HEK293T (cell line): ENCODE measurements at regions not wholly inside any gene's neighbourhood (a gene's known extent, or its start where the extent isn't known, plus 50 kb on each side); places are given as distances from the start of the nearest gene placed in this dataset.

Source experiments
- CTCF ChIA-PET: fragments of 350-600 bp; formaldehyde crosslinking; extraction: SDS; loops from one replicate; lab custom pipeline; 2021; ENCODE audit warnings: antibody characterized with exemption, inconsistent platforms; lab: Yijun Ruan, JAX
- POLR2A ChIA-PET: fragments of 350-600 bp; formaldehyde crosslinking; extraction: SDS; loops from one replicate; lab custom pipeline; 2020; ENCODE audit warnings: antibody characterized with exemption, inconsistent platforms; lab: Yijun Ruan, JAX
- DNase-seq: peaks from one replicate; pipeline ENCODE4 v3.0.0; 2012; ENCODE audit warnings: mixed read lengths; ENCODE audit errors: extremely low spot score
- ARNT ChIP-seq: fragments of 450-650 bp; IDR thresholded peaks from 2 replicates; pipeline ENCODE4 v1.6.1; 2017; ENCODE audit warnings: mild to moderate bottlenecking
- BHLHE40 ChIP-seq: fragments of 450-650 bp; IDR thresholded peaks from 2 replicates; pipeline ENCODE4 v1.6.1; 2016; ENCODE audit warnings: mild to moderate bottlenecking, moderate library complexity, borderline replicate concordance
- CTBP1 ChIP-seq: fragments of 450-650 bp; IDR thresholded peaks from 2 replicates; pipeline ENCODE4 v1.6.1; 2016; ENCODE audit warnings: borderline replicate concordance
- ELF4 ChIP-seq: fragments of 450-650 bp; IDR thresholded peaks from 2 replicates; pipeline ENCODE4 v1.6.1; 2017; ENCODE audit warnings: antibody characterized with exemption
- FOXA1 ChIP-seq: fragments of 450-650 bp; IDR thresholded peaks from 2 replicates; pipeline ENCODE4 v1.6.1; 2016; ENCODE audit warnings: mild to moderate bottlenecking
- FOXK2 ChIP-seq: fragments of 450-650 bp; IDR thresholded peaks from 2 replicates; pipeline ENCODE4 v1.6.1; 2016; ENCODE audit warnings: mild to moderate bottlenecking
- FOXM1 ChIP-seq: fragments of 450-650 bp; IDR thresholded peaks from 2 replicates; pipeline ENCODE4 v1.6.1; 2017; ENCODE audit warnings: mild to moderate bottlenecking, borderline replicate concordance
- HDGF ChIP-seq: fragments of 450-650 bp; IDR thresholded peaks from 2 replicates; pipeline ENCODE4 v1.6.1; 2017; ENCODE audit warnings: antibody characterized with exemption, borderline replicate concordance
- L3MBTL2 ChIP-seq: fragments of 450-650 bp; conservative IDR thresholded peaks from 2 replicates; pipeline ENCODE4 v1.6.1; 2016; ENCODE audit warnings: mild to moderate bottlenecking
- LEF1 ChIP-seq: fragments of 450-650 bp; IDR thresholded peaks from 2 replicates; pipeline ENCODE4 v1.6.1; 2017; ENCODE audit warnings: mild to moderate bottlenecking, borderline replicate concordance
- NFRKB ChIP-seq: fragments of 450-650 bp; IDR thresholded peaks from 2 replicates; pipeline ENCODE4 v1.6.1; 2016; ENCODE audit warnings: mild to moderate bottlenecking, moderate library complexity
- SP1 ChIP-seq: fragments of 450-650 bp; IDR thresholded peaks from 2 replicates; pipeline ENCODE4 v1.6.1; 2017
- SUZ12 ChIP-seq: fragments of 450-650 bp; IDR thresholded peaks from 2 replicates; pipeline ENCODE4 v1.6.1; 2016; ENCODE audit warnings: mild to moderate bottlenecking
- TARDBP ChIP-seq: fragments of 450-650 bp; IDR thresholded peaks from 2 replicates; pipeline ENCODE4 v1.6.1; 2016
- ZNF384 ChIP-seq: fragments of 450-650 bp; IDR thresholded peaks from 2 replicates; pipeline ENCODE4 v1.6.1; 2016
- TF ChIP-seq, protein P1 (sequence below): fragments of 450-650 bp; IDR thresholded peaks from 2 replicates; pipeline ENCODE4 v1.6.1; 2016

GRCh38 chr22:48797731-48798130 is 1029.9 kb downstream of the BRD1 start:
- no peak for TF ChIP-seq ZNF384
- TF ChIP-seq FOXK2, result no peak

GRCh38 chr22:48796310-48797015 is 1031.2 kb downstream of the BRD1 start:
- POLR2A ChIA-PET, result no interaction called here
- CTCF ChIA-PET, result no interaction called here
- TF ChIP-seq BHLHE40 (no peak), ELF4 (no peak), HDGF (no peak), SP1 (no peak), ZNF384 (no peak), L3MBTL2 (no peak), LEF1 (no peak), FOXA1 (no peak)
- DNase-seq, result no peak

More at GRCh38 chr22:48797731-48798130, 1029.9 kb downstream of the BRD1 start:
- ChIA-PET POLR2A (no interaction called here), CTCF (no interaction called here)
- no peak for DNase-seq

GRCh38 chr22:48795664-48796063 is 1032.0 kb downstream of the BRD1 start:
- CTCF ChIA-PET, result no interaction called here
- DNase-seq, result no peak
- POLR2A ChIA-PET, result no interaction called here
- TF ChIP-seq, protein P1, sequence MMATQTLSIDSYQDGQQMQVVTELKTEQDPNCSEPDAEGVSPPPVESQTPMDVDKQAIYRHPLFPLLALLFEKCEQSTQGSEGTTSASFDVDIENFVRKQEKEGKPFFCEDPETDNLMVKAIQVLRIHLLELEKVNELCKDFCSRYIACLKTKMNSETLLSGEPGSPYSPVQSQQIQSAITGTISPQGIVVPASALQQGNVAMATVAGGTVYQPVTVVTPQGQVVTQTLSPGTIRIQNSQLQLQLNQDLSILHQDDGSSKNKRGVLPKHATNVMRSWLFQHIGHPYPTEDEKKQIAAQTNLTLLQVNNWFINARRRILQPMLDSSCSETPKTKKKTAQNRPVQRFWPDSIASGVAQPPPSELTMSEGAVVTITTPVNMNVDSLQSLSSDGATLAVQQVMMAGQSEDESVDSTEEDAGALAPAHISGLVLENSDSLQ, result no peak
- TF ChIP-seq ARNT (no peak), BHLHE40 (no peak), FOXA1 (no peak)

DNA sequence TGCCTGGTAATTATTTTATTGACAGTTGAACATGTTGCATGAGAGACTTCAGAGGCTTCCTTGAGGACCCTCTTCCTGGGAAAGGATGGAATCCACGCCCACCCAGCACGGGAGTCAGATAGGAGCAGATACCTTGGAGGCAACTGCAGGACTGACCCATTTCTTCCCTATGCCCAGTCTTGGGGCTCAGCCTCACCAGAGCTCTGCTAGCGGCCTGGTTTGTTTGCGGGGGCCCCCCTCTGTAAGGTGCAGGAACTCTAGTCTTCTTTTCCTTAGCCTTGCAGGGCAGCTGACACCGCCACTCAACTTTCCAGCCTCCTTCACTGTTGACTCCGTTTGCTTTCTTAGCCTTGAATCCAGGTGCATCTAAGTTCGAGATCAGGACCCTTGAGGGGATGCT is 1032.8 kb downstream of the BRD1 start:
- DNase-seq, result no peak
- POLR2A ChIA-PET, result no interaction called here
- TF ChIP-seq FOXK2, result no peak
- TF ChIP-seq, protein P1, result no peak
- TF ChIP-seq SUZ12, result no peak
- no peak for TF ChIP-seq HDGF
- no peak for TF ChIP-seq FOXM1
- TF ChIP-seq LEF1, result no peak
- CTCF ChIA-PET, result no interaction called here

DNA sequence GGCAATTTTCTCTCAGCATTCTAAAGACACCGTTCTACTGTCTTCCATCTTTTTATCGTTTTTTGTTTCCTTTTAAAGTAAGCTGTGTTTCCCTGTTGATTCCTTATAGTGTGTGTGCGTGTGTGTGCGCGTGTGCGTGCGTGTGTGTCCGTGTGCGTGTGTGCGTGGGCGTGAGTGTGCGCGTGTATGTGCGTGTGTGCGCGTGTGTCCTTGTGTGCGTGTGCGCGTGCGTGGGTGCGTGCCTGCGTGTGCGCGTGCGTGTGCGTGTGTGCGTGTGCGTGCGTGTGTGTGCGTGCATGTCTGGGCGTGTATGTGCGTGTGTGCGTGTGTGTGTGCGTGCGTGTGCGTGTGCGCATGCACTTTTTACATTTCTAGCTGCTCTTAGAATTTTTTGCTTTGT is 1033.7 kb downstream of the BRD1 start:
- ChIA-PET CTCF (no interaction called here), POLR2A (no interaction called here)
- no peak for DNase-seq
- TF ChIP-seq L3MBTL2, result no peak
- no peak for TF ChIP-seq FOXA1
- no peak for TF ChIP-seq BHLHE40
- TF ChIP-seq SUZ12, result no peak
- no peak for TF ChIP-seq ELF4
- no peak for TF ChIP-seq HDGF
- TF ChIP-seq ZNF384, result no peak
- TF ChIP-seq TARDBP, result no peak
- no peak for TF ChIP-seq FOXK2
- TF ChIP-seq, protein P1, result no peak
- TF ChIP-seq LEF1, result no peak
- no peak for TF ChIP-seq CTBP1
- TF ChIP-seq NFRKB, result no peak
- no peak for TF ChIP-seq SP1
- no peak for TF ChIP-seq ARNT
- TF ChIP-seq FOXM1, result no peak

DNA sequence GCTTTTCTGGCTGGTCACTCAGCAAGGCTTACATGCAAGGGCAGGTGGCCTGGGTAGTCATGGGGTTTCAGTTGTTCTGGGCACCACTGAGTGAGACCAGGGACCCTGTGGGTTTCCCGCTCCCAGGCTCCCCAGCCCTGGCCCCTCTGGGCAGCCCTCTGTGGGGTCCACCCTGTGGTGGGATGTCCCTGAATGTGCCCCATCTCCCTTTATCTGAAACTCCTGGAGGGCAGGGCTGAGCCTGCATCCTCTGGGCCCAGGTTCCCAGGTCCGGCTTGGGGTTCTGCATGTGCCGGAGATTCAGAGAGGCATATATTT is 1041.0 kb downstream of the BRD1 start:
- no peak for DNase-seq
- TF ChIP-seq HDGF (no peak), SP1 (no peak), FOXA1 (no peak), TARDBP (no peak), L3MBTL2 (no peak), LEF1 (no peak), ARNT (no peak), SUZ12 (no peak), ELF4 (no peak), NFRKB (no peak), BHLHE40 (no peak), FOXM1 (no peak), ZNF384 (no peak), FOXK2 (no peak), CTBP1 (no peak)
- TF ChIP-seq, protein P1, result no peak
- ChIA-PET CTCF (no interaction called here), POLR2A (no interaction called here)
